Astrocyte (in vitro differentiated cells and primary cell): ENCODE measurements at regions not wholly inside any gene's neighbourhood (a gene's known extent, or its start where the extent isn't known, plus 50 kb on each side); places are given as distances from the start of the nearest gene placed in this dataset.

ENCODE experiments used
- EZH2 ChIP-seq: IDR thresholded peaks from 2 replicates; pipeline ENCODE4 v1.6.1; 2012; ENCODE audit warnings: mild to moderate bottlenecking, low read length, inconsistent platforms; ENCODE audit not compliant: insufficient read depth
- TF ChIP-seq, protein P1 (sequence below): IDR thresholded peaks from 2 replicates; pipeline ENCODE4 v1.5.1; 2011; ENCODE audit warnings: low read depth, mild to moderate bottlenecking, inconsistent platforms, low read length, moderate library complexity; ENCODE audit not compliant: insufficient read depth

DNA sequence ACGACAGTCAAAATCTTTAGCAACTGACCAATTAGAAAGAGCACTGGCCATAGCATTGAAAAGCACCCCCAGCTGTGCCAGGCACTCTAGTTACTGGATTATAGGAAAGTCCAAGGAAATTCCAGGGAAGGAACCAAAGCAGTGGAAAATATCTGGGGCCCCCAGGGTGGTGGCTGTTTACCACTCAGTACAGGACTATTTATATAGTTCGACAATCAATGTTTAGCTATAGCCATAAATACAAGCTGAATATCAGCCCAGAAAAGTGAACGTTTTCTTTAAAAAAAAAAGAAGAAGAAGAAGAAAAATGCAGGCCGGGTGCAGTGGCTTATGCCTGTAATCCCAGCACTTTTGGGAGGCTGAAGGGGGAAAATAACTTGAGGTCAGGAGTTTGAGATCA, 55.2 kb upstream of the UBAC2 start:
- TF ChIP-seq, protein P1, sequence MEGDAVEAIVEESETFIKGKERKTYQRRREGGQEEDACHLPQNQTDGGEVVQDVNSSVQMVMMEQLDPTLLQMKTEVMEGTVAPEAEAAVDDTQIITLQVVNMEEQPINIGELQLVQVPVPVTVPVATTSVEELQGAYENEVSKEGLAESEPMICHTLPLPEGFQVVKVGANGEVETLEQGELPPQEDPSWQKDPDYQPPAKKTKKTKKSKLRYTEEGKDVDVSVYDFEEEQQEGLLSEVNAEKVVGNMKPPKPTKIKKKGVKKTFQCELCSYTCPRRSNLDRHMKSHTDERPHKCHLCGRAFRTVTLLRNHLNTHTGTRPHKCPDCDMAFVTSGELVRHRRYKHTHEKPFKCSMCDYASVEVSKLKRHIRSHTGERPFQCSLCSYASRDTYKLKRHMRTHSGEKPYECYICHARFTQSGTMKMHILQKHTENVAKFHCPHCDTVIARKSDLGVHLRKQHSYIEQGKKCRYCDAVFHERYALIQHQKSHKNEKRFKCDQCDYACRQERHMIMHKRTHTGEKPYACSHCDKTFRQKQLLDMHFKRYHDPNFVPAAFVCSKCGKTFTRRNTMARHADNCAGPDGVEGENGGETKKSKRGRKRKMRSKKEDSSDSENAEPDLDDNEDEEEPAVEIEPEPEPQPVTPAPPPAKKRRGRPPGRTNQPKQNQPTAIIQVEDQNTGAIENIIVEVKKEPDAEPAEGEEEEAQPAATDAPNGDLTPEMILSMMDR, result no peak
- no peak for TF ChIP-seq EZH2
